ENCODE measurements at regions not wholly inside any gene's neighbourhood (a gene's known extent, or its start where the extent isn't known, plus 50 kb on each side); places are given as distances from the start of the nearest gene placed in this dataset.

DNA sequence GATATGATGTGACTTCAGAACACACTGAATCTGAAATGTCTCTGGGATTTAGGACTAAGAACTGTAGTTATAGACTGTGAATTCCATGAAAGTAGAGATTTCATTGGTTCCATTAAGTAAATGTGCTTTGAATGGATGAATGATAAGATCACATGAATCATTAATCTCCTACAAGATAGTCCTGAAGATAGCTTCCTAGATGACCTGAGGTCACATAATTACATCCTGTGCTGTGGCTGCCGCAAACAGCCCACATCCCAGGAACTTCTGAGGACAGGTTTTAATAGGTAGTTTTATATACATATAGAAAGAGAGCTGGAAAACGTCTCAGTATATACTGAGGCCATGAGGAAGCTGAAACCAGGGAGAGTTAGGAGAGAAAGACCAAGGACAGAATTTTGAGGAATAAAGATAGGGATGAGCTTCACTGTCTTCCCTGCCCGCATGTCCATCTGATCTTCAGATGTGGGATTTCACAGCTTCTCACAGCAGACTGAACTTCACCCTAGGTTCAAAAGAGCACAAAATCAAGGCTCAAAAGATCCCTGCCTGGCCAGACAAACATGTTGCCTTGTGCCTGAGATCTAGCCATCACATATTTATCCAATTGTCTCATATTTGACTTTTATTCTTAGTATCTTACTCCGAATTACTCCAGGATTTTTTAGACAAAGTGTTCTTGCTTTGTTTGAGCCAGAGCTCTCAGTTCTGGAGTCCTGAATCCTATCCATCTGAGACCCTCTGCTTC is 188.2 kb downstream of the IRS1 start:
- TF ChIP-seq POLR2A (IDR thresholded peaks at IDR 0.05): no peak
- TF ChIP-seq, protein P1, sequence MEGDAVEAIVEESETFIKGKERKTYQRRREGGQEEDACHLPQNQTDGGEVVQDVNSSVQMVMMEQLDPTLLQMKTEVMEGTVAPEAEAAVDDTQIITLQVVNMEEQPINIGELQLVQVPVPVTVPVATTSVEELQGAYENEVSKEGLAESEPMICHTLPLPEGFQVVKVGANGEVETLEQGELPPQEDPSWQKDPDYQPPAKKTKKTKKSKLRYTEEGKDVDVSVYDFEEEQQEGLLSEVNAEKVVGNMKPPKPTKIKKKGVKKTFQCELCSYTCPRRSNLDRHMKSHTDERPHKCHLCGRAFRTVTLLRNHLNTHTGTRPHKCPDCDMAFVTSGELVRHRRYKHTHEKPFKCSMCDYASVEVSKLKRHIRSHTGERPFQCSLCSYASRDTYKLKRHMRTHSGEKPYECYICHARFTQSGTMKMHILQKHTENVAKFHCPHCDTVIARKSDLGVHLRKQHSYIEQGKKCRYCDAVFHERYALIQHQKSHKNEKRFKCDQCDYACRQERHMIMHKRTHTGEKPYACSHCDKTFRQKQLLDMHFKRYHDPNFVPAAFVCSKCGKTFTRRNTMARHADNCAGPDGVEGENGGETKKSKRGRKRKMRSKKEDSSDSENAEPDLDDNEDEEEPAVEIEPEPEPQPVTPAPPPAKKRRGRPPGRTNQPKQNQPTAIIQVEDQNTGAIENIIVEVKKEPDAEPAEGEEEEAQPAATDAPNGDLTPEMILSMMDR (IDR thresholded peaks at IDR 0.05): no peak
- no peak overlapping the region for H3K4me3 ChIP-seq
- no peaks in the 10 kb centered on the region for H3K36me3 ChIP-seq (replicated peaks in 1 of 2)
- H3K27ac ChIP-seq: no peak overlapping the region
- H3K9me3 ChIP-seq (replicated peaks in 1 of 3): no peaks in the 10 kb centered on the region
- peaks cover 0 to 8% of the 10 kb centered on the region in 2 donors for H3K4me1 ChIP-seq (replicated peaks in 1 of 2)
- DNase-seq: no peak
- no peaks in the 10 kb centered on the region for H3K27me3 ChIP-seq
- intact Hi-C loops (cut with DNase I): no loop called here
- WGBS, 4 donors: 77 to 94% (median 81%) methylated on average over 4 of the region's 4 CpGs

DNA sequence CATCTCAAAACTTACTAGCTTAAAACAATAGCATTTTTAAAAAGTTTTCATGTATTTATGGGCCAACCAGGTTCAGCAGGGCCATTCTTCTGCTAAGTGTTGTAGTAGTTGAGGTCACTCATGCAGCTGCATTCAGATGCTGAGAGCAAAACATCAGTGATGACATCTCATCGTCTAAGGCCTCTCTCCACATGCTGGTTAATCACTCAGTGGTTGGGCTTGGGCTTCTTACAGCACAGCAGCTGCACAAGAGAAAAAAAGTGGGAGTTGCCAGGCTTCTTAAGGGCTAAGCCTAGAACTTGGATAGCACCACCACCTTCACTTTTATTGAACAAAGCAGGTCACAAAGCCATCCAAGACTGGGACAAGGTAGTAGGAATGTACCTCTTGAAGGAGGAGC is 190.3 kb downstream of the IRS1 start:
- Histone ChIP-seq H3K9me3 (replicated peaks in 1 of 3) (no peaks in the 10 kb centered on the region), H3K27me3 (no peaks in the 10 kb centered on the region), H3K4me1 (replicated peaks in 1 of 2) (peaks cover 0 to 8% of the 10 kb centered on the region in 2 donors), H3K27ac (no peak overlapping the region), H3K36me3 (replicated peaks in 1 of 2) (no peaks in the 10 kb centered on the region), H3K4me3 (no peak overlapping the region)
- WGBS, 4 donors: 29 to 53% (median 48%) methylated on average over 1 of the region's 1 CpG
- no peak for DNase-seq
- TF ChIP-seq, protein P1 (IDR thresholded peaks at IDR 0.05): no peak
- no peak for TF ChIP-seq POLR2A (IDR thresholded peaks at IDR 0.05)
- intact Hi-C loops (cut with DNase I): no loop called here

DNA sequence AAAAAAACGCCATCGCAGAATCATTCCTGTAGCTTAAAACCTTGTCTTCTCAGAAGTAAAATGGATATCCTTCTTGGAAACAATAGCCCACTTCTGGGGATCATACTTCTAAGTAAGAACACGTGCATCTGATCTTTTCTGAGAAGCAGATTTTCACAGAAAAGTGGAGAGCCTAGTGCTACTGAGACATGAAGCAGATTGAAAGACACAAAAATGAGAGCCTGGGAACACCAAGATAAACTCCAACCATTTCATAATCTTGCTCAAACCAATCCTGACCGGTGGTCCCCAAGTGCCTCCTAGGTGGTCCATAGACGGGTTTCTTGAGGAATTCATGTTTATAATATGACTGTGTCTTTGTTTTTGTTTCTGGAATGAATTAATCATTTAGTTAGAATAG is 191.2 kb downstream of the IRS1 start:
- no peak for DNase-seq
- H3K27ac ChIP-seq: no peak overlapping the region
- WGBS, 4 donors: 60 to 66% (median 63%) methylated on average over 5 of the region's 5 CpGs
- no peaks in the 10 kb centered on the region for H3K36me3 ChIP-seq (replicated peaks in 1 of 2)
- TF ChIP-seq, protein P1 (IDR thresholded peaks at IDR 0.05): no peak
- TF ChIP-seq POLR2A (IDR thresholded peaks at IDR 0.05): no peak
- H3K4me1 ChIP-seq (replicated peaks in 1 of 2): peaks cover 0 to 8% of the 10 kb centered on the region in 2 donors
- intact Hi-C loops (cut with DNase I): no loop called here
- no peak overlapping the region for H3K4me3 ChIP-seq
- H3K27me3 ChIP-seq: no peaks in the 10 kb centered on the region
- no peaks in the 10 kb centered on the region for H3K9me3 ChIP-seq (replicated peaks in 1 of 3)

DNA sequence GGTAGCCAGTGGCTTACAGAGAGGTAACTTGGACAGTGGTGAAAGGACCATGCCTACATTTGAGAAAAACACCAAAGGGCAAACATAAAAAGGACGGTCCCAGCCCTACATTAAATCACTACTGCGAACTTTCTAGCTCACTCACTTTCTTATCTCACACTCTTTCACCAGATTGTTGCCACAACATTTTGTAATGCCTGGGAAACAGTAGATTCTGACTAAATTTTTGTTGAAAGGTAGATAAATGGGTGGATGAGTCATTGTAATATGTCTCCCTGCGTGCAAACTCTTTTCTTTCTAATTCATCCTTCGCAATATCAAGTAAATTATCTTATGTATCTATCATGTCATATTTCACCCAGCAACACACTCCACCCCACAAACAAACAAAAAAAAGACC is 192.2 kb downstream of the IRS1 start:
- TF ChIP-seq, protein P1 (IDR thresholded peaks at IDR 0.05): no peak
- no peak for TF ChIP-seq POLR2A (IDR thresholded peaks at IDR 0.05)
- Histone ChIP-seq H3K4me3 (no peak overlapping the region), H3K9me3 (replicated peaks in 1 of 3) (no peaks in the 10 kb centered on the region), H3K36me3 (replicated peaks in 1 of 2) (no peaks in the 10 kb centered on the region), H3K4me1 (replicated peaks in 1 of 2) (peaks cover 0 to 8% of the 10 kb centered on the region in 2 donors), H3K27me3 (no peaks in the 10 kb centered on the region), H3K27ac (no peak overlapping the region)
- peak in 1 of 7 donors; percentile 6 for DNase-seq
- intact Hi-C loops (cut with DNase I): no loop called here
- WGBS, 4 donors: 34 to 54% (median 48%) methylated on average over 4 of the region's 4 CpGs
